ENCODE measurements at regions not wholly inside any gene's neighbourhood (a gene's known extent, or its start where the extent isn't known, plus 50 kb on each side); places are given as distances from the start of the nearest gene placed in this dataset.
A peak's percentile ranks its signal among the peaks of the same experiment; 100 is the strongest.

DNA sequence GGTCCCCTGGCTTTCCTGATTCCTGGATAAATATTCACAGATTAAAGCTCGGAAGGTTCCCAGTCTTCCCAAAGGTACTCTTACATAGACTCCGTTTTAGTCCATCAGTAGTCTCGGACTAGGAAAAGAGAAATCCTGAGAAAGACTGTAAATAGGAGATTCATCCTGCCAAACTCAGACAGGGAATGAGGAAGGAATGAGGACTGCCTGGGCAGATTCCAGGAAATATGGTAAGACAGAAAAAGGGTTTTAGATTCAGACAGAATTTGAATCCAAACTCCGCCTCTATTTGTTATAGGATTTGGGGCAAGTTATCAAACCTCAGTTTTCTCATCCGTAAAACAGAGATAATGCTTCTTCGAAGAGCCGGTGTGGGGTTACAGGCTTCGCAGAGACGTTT lies 77.8 kb upstream of the VGLL4 start:
- H3K9ac ChIP-seq (ENCODE audit: extremely low read depth, insufficient read length, low read length): no peak overlapping the region
- Mint-ChIP-seq H3K9me3 (0 out of 5 replicates have a peak, but pooled peaks cover 0 to 3% of the 10 kb centered on the region in 2 experiments), H3K4me3 (peak overlapping the region; percentile 77 to 90; a peak in 3 of 5 replicates), H3K27ac (no peak overlapping the region), H3K4me1 (peaks cover 41 to 42% of the 10 kb centered on the region in 2 experiments), H3K27me3 (ENCODE audit: low read depth) (peaks cover 35% of the 10 kb centered on the region), H3K36me3 (ENCODE audit: insufficient read depth in 1 of 3, low read depth in 3 of 3) (peaks cover 0 to 4% (median 0%) of the 10 kb centered on the region in 3 experiments; a peak in 2 of 7 replicates)
- H2BK5ac ChIP-seq (ENCODE audit: insufficient read length, low read length): no peak overlapping the region
- H3K14ac ChIP-seq (ENCODE audit: insufficient read depth, low read length): no peak overlapping the region
- peaks cover 5% of the 10 kb centered on the region for H3K23me2 ChIP-seq (ENCODE audit: insufficient read length, low read depth, low read length, poor library complexity, severe bottlenecking)
- H3K27me3 ChIP-seq (ENCODE audit: insufficient read depth, low read length): no peaks in the 10 kb centered on the region
- no peak overlapping the region for H2BK120ac ChIP-seq (ENCODE audit: low read depth, low read length, poor library complexity, severe bottlenecking)
- no peaks in the 10 kb centered on the region for H3K79me1 ChIP-seq (ENCODE audit: insufficient read depth, low read depth, low read length, poor library complexity, severe bottlenecking)
- no peak overlapping the region for H2BK15ac ChIP-seq (ENCODE audit: low read depth, low read length)
- no peak overlapping the region for H3K56ac ChIP-seq (ENCODE audit: insufficient read length, low read depth, low read length)
- H3K4ac ChIP-seq (ENCODE audit: low read depth, low read length): no peak overlapping the region
- H3K27ac ChIP-seq (ENCODE audit: insufficient read length, low read depth, low read length): no peak overlapping the region
- no peak overlapping the region for H2AK5ac ChIP-seq (ENCODE audit: insufficient read length, low read length)
- no peaks in the 10 kb centered on the region; the same call in 1 of the 2 replicates for H3K4me1 ChIP-seq (ENCODE audit: insufficient read depth, low read length)
- no peak overlapping the region for H4K91ac ChIP-seq (ENCODE audit: insufficient read length, low read depth, low read length)
- WGBS (ENCODE audit: extremely low coverage, insufficient read length, low lambda C conversion rate): no CpG with 5 or more reads among the region's 9 CpGs
- no peak overlapping the region for H4K8ac ChIP-seq (replicated peaks; ENCODE audit: insufficient read length, low read depth, low read length)
- H3K9me3 ChIP-seq (ENCODE audit: control insufficient read depth, low read depth, low read length): no peaks in the 10 kb centered on the region
- H2BK12ac ChIP-seq (ENCODE audit: insufficient read length, low read depth, low read length): no peak overlapping the region
- no peak overlapping the region for H4K5ac ChIP-seq (ENCODE audit: insufficient read length, low read depth, low read length)
- H3K4me2 ChIP-seq (ENCODE audit: insufficient read depth, insufficient read length, low read length): no peak overlapping the region
- H2AFZ ChIP-seq (ENCODE audit: low read length): no peak overlapping the region
- H3T11ph ChIP-seq (ENCODE audit: low read length): no peak overlapping the region
- TF ChIP-seq, protein P1, sequence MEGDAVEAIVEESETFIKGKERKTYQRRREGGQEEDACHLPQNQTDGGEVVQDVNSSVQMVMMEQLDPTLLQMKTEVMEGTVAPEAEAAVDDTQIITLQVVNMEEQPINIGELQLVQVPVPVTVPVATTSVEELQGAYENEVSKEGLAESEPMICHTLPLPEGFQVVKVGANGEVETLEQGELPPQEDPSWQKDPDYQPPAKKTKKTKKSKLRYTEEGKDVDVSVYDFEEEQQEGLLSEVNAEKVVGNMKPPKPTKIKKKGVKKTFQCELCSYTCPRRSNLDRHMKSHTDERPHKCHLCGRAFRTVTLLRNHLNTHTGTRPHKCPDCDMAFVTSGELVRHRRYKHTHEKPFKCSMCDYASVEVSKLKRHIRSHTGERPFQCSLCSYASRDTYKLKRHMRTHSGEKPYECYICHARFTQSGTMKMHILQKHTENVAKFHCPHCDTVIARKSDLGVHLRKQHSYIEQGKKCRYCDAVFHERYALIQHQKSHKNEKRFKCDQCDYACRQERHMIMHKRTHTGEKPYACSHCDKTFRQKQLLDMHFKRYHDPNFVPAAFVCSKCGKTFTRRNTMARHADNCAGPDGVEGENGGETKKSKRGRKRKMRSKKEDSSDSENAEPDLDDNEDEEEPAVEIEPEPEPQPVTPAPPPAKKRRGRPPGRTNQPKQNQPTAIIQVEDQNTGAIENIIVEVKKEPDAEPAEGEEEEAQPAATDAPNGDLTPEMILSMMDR (conservative IDR thresholded peaks at IDR 0.05): no peak
- no peak overlapping the region for H2BK20ac ChIP-seq (ENCODE audit: low read depth, low read length, poor library complexity, severe bottlenecking)
- no peaks in the 10 kb centered on the region for H4K20me1 ChIP-seq (ENCODE audit: control insufficient read depth, insufficient read depth, insufficient read length)
- no peaks in the 10 kb centered on the region; the same call in 1 of the 2 replicates for H3K79me2 ChIP-seq (ENCODE audit: insufficient read depth, low read length)
- DNase-seq: no peak
- H3K18ac ChIP-seq (ENCODE audit: insufficient read length, low read depth, low read length): no peak overlapping the region
- H3K23ac ChIP-seq (ENCODE audit: insufficient read length, low read depth, low read length): no peak overlapping the region

Measured in H9 (cell line).